GM12878 (cell line): ENCODE measurements at regions not wholly inside any gene's neighbourhood (a gene's known extent, or its start where the extent isn't known, plus 50 kb on each side); places are given as distances from the start of the nearest gene placed in this dataset.

Experiments used
- ATAC-seq: fragments of 200-7000 bp; cut with Tn5 transposase; 3 replicates; pipeline ENCODE4 v1.9.1; 2020; ENCODE audit warnings: mild to moderate bottlenecking, moderate library complexity
- BruUV-seq: library from RNA; stranded (reverse); fragments of 400-500 nt; replicated peaks from 2 replicates; lab custom pipeline; 2021; lab: Mats Ljungman, UMichigan
- CTCF ChIA-PET: fragments of 300-600 bp; sonication (Branson Sonifier 250); formaldehyde crosslinking; extraction: SDS; loops from one replicate; lab custom pipeline; 2021; ENCODE audit warnings: inconsistent platforms; lab: Yijun Ruan, JAX
- POLR2A ChIA-PET: fragments of 350-600 bp; formaldehyde crosslinking; extraction: SDS; loops from one replicate; lab custom pipeline; 2021; ENCODE audit warnings: inconsistent platforms; lab: Charles Lee
- RAD21 ChIA-PET: fragments of 300-600 bp; sonication (Branson Sonifier 250); formaldehyde crosslinking; loops from one replicate; lab custom pipeline; 2023; ENCODE audit warnings: antibody characterized with exemption; ENCODE audit not compliant: unreplicated experiment; lab: Charles Lee
- SMC1A ChIA-PET: fragments of 300-600 bp; sonication (Branson Sonifier 250); formaldehyde crosslinking; loops from one replicate; lab custom pipeline; 2023; ENCODE audit not compliant: unreplicated experiment, uncharacterized antibody; lab: Charles Lee
- DNase-seq: peaks from one replicate; pipeline ENCODE4 v3.0.0-alpha.2; 2011; ENCODE audit warnings: low read depth, low spot score
- FAIRE-seq: peaks from 3 replicates; lab custom pipeline; 2011; peaks lifted over from hg19 to GRCh38; lab: Jason Lieb, UNC
- H2AFZ ChIP-seq: 2 replicates; pipeline ENCODE4 v1.6.0; 2011; ENCODE audit warnings: low read depth, low read length, control low read depth; ENCODE audit not compliant: control insufficient read depth
- H3K27ac ChIP-seq: 2 replicates; pipeline ENCODE4 v1.5.1; 2011; ENCODE audit warnings: control low read depth; ENCODE audit not compliant: control insufficient read depth, insufficient read depth
- H3K27me3 ChIP-seq, 2 experiments: replicated peaks in 1 of 2; 2 replicates each; pipeline versions ENCODE4 v1.6.0 to v1.6.1; 2011; ENCODE audit warnings: low read length in 1 of 2; ENCODE audit not compliant: control insufficient read depth in 2 of 2, insufficient read depth in 2 of 2
- H3K36me3 ChIP-seq, 2 experiments: 2 replicates each; pipeline ENCODE4 v1.5.1; 2011; ENCODE audit warnings: low read length in 1 of 2; ENCODE audit not compliant: control insufficient read depth in 2 of 2, insufficient read depth in 2 of 2
- H3K4me1 ChIP-seq: 2 replicates; pipeline ENCODE4 v1.6.1; 2011; ENCODE audit warnings: mild to moderate bottlenecking, low read length, moderate library complexity, mixed read lengths; ENCODE audit not compliant: control insufficient read depth, insufficient read depth
- H3K4me2 ChIP-seq: 2 replicates; pipeline ENCODE4 v1.6.0; 2011; ENCODE audit warnings: control low read depth; ENCODE audit not compliant: control insufficient read depth, insufficient read depth
- H3K4me3 ChIP-seq: fragments of 200-600 bp; sonication (generic); 2 replicates; pipeline ENCODE4 v1.5.1; 2016
- H3K79me2 ChIP-seq: 2 replicates; pipeline ENCODE4 v1.6.0; 2011; ENCODE audit warnings: low read length; ENCODE audit not compliant: control insufficient read depth, insufficient read depth
- H3K9ac ChIP-seq: 2 replicates; pipeline ENCODE4 v1.8.0; 2011; ENCODE audit warnings: low read length, control low read depth, mixed read lengths; ENCODE audit not compliant: control insufficient read depth, insufficient read depth
- H3K9me3 ChIP-seq: replicated peaks from 3 replicates; pipeline ENCODE4 v1.5.1; 2011; ENCODE audit warnings: mild to moderate bottlenecking, low read length; ENCODE audit not compliant: control insufficient read depth, insufficient read depth
- H4K20me1 ChIP-seq: 2 replicates; pipeline ENCODE4 v1.6.0; 2011; ENCODE audit not compliant: control insufficient read depth, insufficient read depth
- ATF2 ChIP-seq: IDR thresholded peaks from 2 replicates; pipeline ENCODE4 v1.6.1; 2012; ENCODE audit warnings: low read length, inconsistent platforms
- BCL3 ChIP-seq: IDR thresholded peaks from 2 replicates; pipeline ENCODE4 v1.6.1; 2011; ENCODE audit warnings: borderline replicate concordance, low read depth, mild to moderate bottlenecking, moderate library complexity, low read length; ENCODE audit not compliant: insufficient read depth, poor library complexity, severe bottlenecking
- BMI1 ChIP-seq: fragments of 450-650 bp; IDR thresholded peaks from 2 replicates; pipeline ENCODE4 v1.6.1; 2016; ENCODE audit warnings: mild to moderate bottlenecking, moderate library complexity, borderline replicate concordance
- EGR1 ChIP-seq, 2 experiments: IDR thresholded peaks; 1 replicate in 1 of 2; 2 replicates in 1 of 2; pipeline ENCODE4 v1.6.1; 2011 to 2012; ENCODE audit warnings: low read depth in 2 of 2, low read length in 2 of 2, borderline replicate concordance in 1 of 2, mild to moderate bottlenecking in 1 of 2, moderate library complexity in 1 of 2
- KAT2A ChIP-seq: conservative IDR thresholded peaks from 2 replicates; pipeline ENCODE4 v1.6.1; 2011; ENCODE audit warnings: low read depth, low read length; ENCODE audit not compliant: control insufficient read depth
- MTA3 ChIP-seq: IDR thresholded peaks from 2 replicates; pipeline ENCODE4 v1.6.1; 2012; ENCODE audit warnings: low read length, inconsistent platforms, borderline replicate concordance
- RFX5 ChIP-seq: IDR thresholded peaks from 2 replicates; pipeline ENCODE4 v1.6.1; 2011; ENCODE audit warnings: low read depth, low read length, improper control_type of control experiment
- SMAD5 ChIP-seq: IDR thresholded peaks from 2 replicates; pipeline ENCODE4 v1.6.1; 2016; ENCODE audit warnings: antibody characterized with exemption, low read depth
- SUZ12 ChIP-seq: fragments of 200-600 bp; sonication (generic); IDR thresholded peaks from one replicate; pipeline ENCODE4 v1.6.1; 2018; ENCODE audit warnings: antibody characterized with exemption, mild to moderate bottlenecking; ENCODE audit not compliant: unreplicated experiment
- YBX1 ChIP-seq: fragments of 450-650 bp; IDR thresholded peaks from 2 replicates; pipeline ENCODE4 v1.6.1; 2016; ENCODE audit warnings: antibody characterized with exemption
- ZSCAN29 ChIP-seq: fragments of 450-650 bp; IDR thresholded peaks from 2 replicates; pipeline ENCODE4 v1.6.1; 2017; ENCODE audit warnings: mild to moderate bottlenecking, moderate library complexity
- WGBS: methylation state at CpG from one replicate; pipeline ENCODE4 v1.1.6; 2016; ENCODE audit warnings: low lambda C conversion rate; ENCODE audit not compliant: insufficient replicate concordance, insufficient coverage; ENCODE audit errors: missing lambda C conversion rate; 5-methylcytosine and 5-hydroxymethylcytosine counted together
- in situ Hi-C: fragments of 300-500 bp; cut with MboI; formaldehyde crosslinking; loops from 9 replicates; pipeline ENCODE4 v1.14.3; 2018; ENCODE audit warnings: mixed read lengths
- intact Hi-C: fragments of 100-400 bp; cut with micrococcal nuclease; formaldehyde crosslinking; loops from one replicate; pipeline ENCODE4 v1.14.2; 2022; ENCODE audit not compliant: unreplicated experiment

GRCh38 chr19:30791088-30791487 is 418.9 kb downstream of the ZNF536 start:
- no peak for TF ChIP-seq ZSCAN29
- no peak for TF ChIP-seq ATF2
- no peak for TF ChIP-seq RFX5
- no peak for TF ChIP-seq SUZ12
- no peak for TF ChIP-seq BCL3
- no peak for TF ChIP-seq BMI1
- no peak for TF ChIP-seq SMAD5
- TF ChIP-seq MTA3 = no peak
- TF ChIP-seq YBX1 = no peak
- TF ChIP-seq EGR1 (IDR thresholded peaks at IDR 0.05; ENCODE audit: borderline replicate concordance in 1 of 2, low read depth in 2 of 2, low read length in 2 of 2) = no peak
- TF ChIP-seq KAT2A = no peak
- in situ Hi-C loops (no loop called here), intact Hi-C loops (no loop called here)
- no peak overlapping the region for H3K4me3 ChIP-seq
- H3K9me3 ChIP-seq = no peaks in the 10 kb centered on the region; the same call in 2 of the 3 replicates
- POLR2A ChIA-PET = no interaction called here
- H2AFZ ChIP-seq = no peak overlapping the region
- no peak overlapping the region for H3K27ac ChIP-seq
- H3K79me2 ChIP-seq = no peaks in the 10 kb centered on the region
- ATAC-seq (no peak), DNase-seq (no peak), FAIRE-seq (no peak)
- no peak overlapping the region for H3K4me2 ChIP-seq
- no peaks in the 10 kb centered on the region for H3K27me3 ChIP-seq
- H3K9ac ChIP-seq = no peak overlapping the region
- SMC1A ChIA-PET = no interaction called here
- 23% methylated on average over 13 of the region's 13 CpGs for WGBS
- no peaks in the 10 kb centered on the region for H3K4me1 ChIP-seq
- BruUV-seq = no TSS peak
- no peaks in the 10 kb centered on the region for H4K20me1 ChIP-seq
- RAD21 ChIA-PET = no interaction called here
- CTCF ChIA-PET = no interaction called here
- H3K36me3 ChIP-seq = no peaks in the 10 kb centered on the region
